NT2/D1 (cell line): ENCODE measurements at regions not wholly inside any gene's neighbourhood (a gene's known extent, or its start where the extent isn't known, plus 50 kb on each side); places are given as distances from the start of the nearest gene placed in this dataset.

Source experiments
- YY1 ChIP-seq: IDR thresholded peaks from 2 replicates; pipeline ENCODE4 v1.6.1; 2011; ENCODE audit not compliant: insufficient read length, insufficient read depth
- ZNF274 ChIP-seq: IDR thresholded peaks from 2 replicates; pipeline ENCODE4 v1.6.1; 2011; ENCODE audit warnings: mild to moderate bottlenecking, low read depth, low read length

GRCh38 chr18:29712785-29713184 lies 1329.8 kb downstream of the DSC3 start:
- TF ChIP-seq ZNF274, result no peak
- TF ChIP-seq YY1, result no peak
